Mesendoderm (in vitro differentiated cells): ENCODE measurements at regions not wholly inside any gene's neighbourhood (a gene's known extent, or its start where the extent isn't known, plus 50 kb on each side); places are given as distances from the start of the nearest gene placed in this dataset.
"Not testable (repeated sequence)": the region's sequence is repeated elsewhere in the genome, so short reads cannot be mapped to it uniquely, and the experiment has no call there.

ENCODE experiments used
- DNase-seq: peaks from one replicate; pipeline ENCODE4 v3.0.0; 2013
- H2AK5ac ChIP-seq: 2 replicates; pipeline ENCODE4 v1.6.1; 2013; ENCODE audit warnings: low read length, inconsistent platforms
- H2BK120ac ChIP-seq: 2 replicates; pipeline ENCODE4 v1.6.1; 2013; ENCODE audit warnings: low read depth, mild to moderate bottlenecking, low read length, moderate library complexity, mixed read lengths
- H2BK15ac ChIP-seq: replicated peaks from 2 replicates; pipeline ENCODE4 v1.6.1; 2013; ENCODE audit warnings: low read depth, mild to moderate bottlenecking, moderate library complexity
- H2BK5ac ChIP-seq: 2 replicates; pipeline ENCODE4 v1.6.1; 2013; ENCODE audit warnings: low read length, inconsistent platforms
- H3K18ac ChIP-seq: 2 replicates; pipeline ENCODE4 v1.6.1; 2013; ENCODE audit warnings: mild to moderate bottlenecking, low read length, mixed read lengths
- H3K23ac ChIP-seq: one replicate; pipeline ENCODE4 v1.6.1; 2013; ENCODE audit warnings: low read length
- H3K27ac ChIP-seq: 2 replicates; pipeline ENCODE4 v1.5.1; 2013; ENCODE audit warnings: low read depth, mild to moderate bottlenecking, inconsistent platforms, low read length, moderate library complexity
- H3K27me3 ChIP-seq: 2 replicates; pipeline ENCODE4 v1.6.1; 2013; ENCODE audit warnings: low read length, control low read depth, mild to moderate bottlenecking, inconsistent platforms; ENCODE audit not compliant: insufficient read depth, poor library complexity
- H3K36me3 ChIP-seq: 2 replicates; pipeline ENCODE4 v1.6.1; 2013; ENCODE audit warnings: low read length, inconsistent platforms; ENCODE audit not compliant: control insufficient read depth, insufficient read depth
- H3K4ac ChIP-seq: one replicate; pipeline ENCODE4 v1.6.1; 2013; ENCODE audit warnings: low read depth, mild to moderate bottlenecking, low read length, moderate library complexity
- H3K4me1 ChIP-seq: 2 replicates; pipeline ENCODE4 v1.6.1; 2013; ENCODE audit warnings: low read depth, low read length, inconsistent platforms; ENCODE audit not compliant: control insufficient read depth
- H3K4me2 ChIP-seq: 2 replicates; pipeline ENCODE4 v1.6.1; 2013; ENCODE audit warnings: low read length
- H3K4me3 ChIP-seq: 2 replicates; pipeline ENCODE4 v1.5.1; 2013; ENCODE audit warnings: mild to moderate bottlenecking, low read length
- H3K56ac ChIP-seq: one replicate; pipeline ENCODE4 v1.6.1; 2013; ENCODE audit warnings: low read length
- H3K79me1 ChIP-seq: 2 replicates; pipeline ENCODE4 v1.6.1; 2013; ENCODE audit warnings: low read length, inconsistent platforms
- H3K79me2 ChIP-seq: 2 replicates; pipeline ENCODE4 v1.6.1; 2013; ENCODE audit warnings: mild to moderate bottlenecking, low read length; ENCODE audit not compliant: control insufficient read depth, insufficient read depth
- H3K9ac ChIP-seq: 2 replicates; pipeline ENCODE4 v1.6.1; 2013; ENCODE audit warnings: low read length, inconsistent platforms
- H4K5ac ChIP-seq: one replicate; pipeline ENCODE4 v1.6.1; 2013; ENCODE audit warnings: low read length
- H4K8ac ChIP-seq: one replicate; pipeline ENCODE4 v1.6.1; 2013; ENCODE audit warnings: low read depth, mild to moderate bottlenecking, control low read depth, low read length, moderate library complexity
- WGBS: extraction: QIAGEN DNeasy Blood & Tissue Kit; methylation state at CpG from one replicate; pipeline ENCODE4 v1.1.7; 2013; ENCODE audit warnings: low lambda C conversion rate, missing lambda C conversion rate; ENCODE audit not compliant: insufficient coverage; ENCODE audit errors: extremely low coverage; 5-methylcytosine and 5-hydroxymethylcytosine counted together

- Histone ChIP-seq H3K27me3 (no peaks in the 10 kb centered on the region), H3K79me2 (no peaks in the 10 kb centered on the region), H2BK120ac (no peak overlapping the region), H3K36me3 (no peaks in the 10 kb centered on the region), H3K4me3 (no peak overlapping the region), H3K9ac (no peak overlapping the region), H3K23ac (no peak overlapping the region), H3K56ac (no peak overlapping the region), H4K8ac (no peak overlapping the region), H3K79me1 (no peaks in the 10 kb centered on the region), H3K4me2 (no peak overlapping the region), H2BK5ac (no peak overlapping the region), H3K18ac (no peak overlapping the region), H3K27ac (no peak overlapping the region), H2BK15ac (no peak overlapping the region), H3K4ac (no peak overlapping the region), H2AK5ac (no peak overlapping the region), H4K5ac (no peak overlapping the region), H3K4me1 (no peaks in the 10 kb centered on the region)
- WGBS, result no CpG with 5 or more reads among the region's 17 CpGs
- no peak for DNase-seq
These were observed 74.6 kb downstream of the RRM2 start for GRCh38 chr2:10196948-10197696.

GRCh38 chr2:10197697-10198076 lies 75.1 kb downstream of the RRM2 start:
- Histone ChIP-seq H3K23ac (no peak overlapping the region), H2BK15ac (no peak overlapping the region), H4K5ac (no peak overlapping the region), H2BK5ac (no peak overlapping the region), H4K8ac (no peak overlapping the region), H3K4ac (no peak overlapping the region), H3K79me1 (no peaks in the 10 kb centered on the region), H3K27ac (no peak overlapping the region), H3K9ac (no peak overlapping the region), H3K27me3 (no peaks in the 10 kb centered on the region), H3K36me3 (no peaks in the 10 kb centered on the region), H3K56ac (no peak overlapping the region), H3K4me3 (no peak overlapping the region), H2BK120ac (no peak overlapping the region), H3K4me2 (no peak overlapping the region), H3K4me1 (no peaks in the 10 kb centered on the region), H2AK5ac (no peak overlapping the region), H3K79me2 (no peaks in the 10 kb centered on the region), H3K18ac (no peak overlapping the region)
- DNase-seq, result no peak
- no CpG with 5 or more reads among the region's 5 CpGs for WGBS

- H3K79me2 ChIP-seq, H4K8ac ChIP-seq, H2BK5ac ChIP-seq, H3K27me3 ChIP-seq, H3K4me2 ChIP-seq, H3K56ac ChIP-seq, H3K4me3 ChIP-seq, H3K4me1 ChIP-seq, H3K27ac ChIP-seq, H3K36me3 ChIP-seq, H3K23ac ChIP-seq, H3K79me1 ChIP-seq, H3K9ac ChIP-seq, H4K5ac ChIP-seq, H2AK5ac ChIP-seq, DNase-seq, H2BK120ac ChIP-seq, H3K4ac ChIP-seq, H2BK15ac ChIP-seq, H3K18ac ChIP-seq: not testable (repeated sequence)
- no CpG with 5 or more reads among the region's 6 CpGs for WGBS
These were observed 75.9 kb downstream of the RRM2 start for GRCh38 chr2:10198482-10198881.

- Histone ChIP-seq H2BK5ac (no peak overlapping the region), H3K4me2 (no peak overlapping the region), H3K4me1 (no peaks in the 10 kb centered on the region), H2BK15ac (no peak overlapping the region), H3K27ac (no peak overlapping the region), H3K79me2 (no peaks in the 10 kb centered on the region), H4K8ac (no peak overlapping the region), H3K36me3 (no peaks in the 10 kb centered on the region), H2BK120ac (no peak overlapping the region), H4K5ac (no peak overlapping the region), H3K4me3 (no peak overlapping the region), H3K27me3 (no peaks in the 10 kb centered on the region), H3K18ac (no peak overlapping the region), H3K9ac (no peak overlapping the region), H3K23ac (no peak overlapping the region), H3K56ac (no peak overlapping the region), H2AK5ac (no peak overlapping the region), H3K4ac (no peak overlapping the region), H3K79me1 (no peaks in the 10 kb centered on the region)
- DNase-seq, result no peak
- no CpG with 5 or more reads among the region's 4 CpGs for WGBS
These were observed 78.7 kb downstream of the RRM2 start for GRCh38 chr2:10201201-10201600.

GRCh38 chr2:10202131-10202665 lies 79.7 kb downstream of the RRM2 start:
- Histone ChIP-seq H3K36me3 (no peaks in the 10 kb centered on the region), H3K27me3 (no peaks in the 10 kb centered on the region), H3K27ac (no peak overlapping the region), H2BK5ac (no peak overlapping the region), H2AK5ac (no peak overlapping the region), H4K8ac (no peak overlapping the region), H3K4me2 (no peak overlapping the region), H3K4me1 (no peaks in the 10 kb centered on the region), H3K79me1 (no peaks in the 10 kb centered on the region), H3K18ac (no peak overlapping the region), H2BK120ac (no peak overlapping the region), H3K4me3 (no peak overlapping the region), H2BK15ac (no peak overlapping the region), H4K5ac (no peak overlapping the region), H3K23ac (no peak overlapping the region), H3K9ac (no peak overlapping the region), H3K79me2 (no peaks in the 10 kb centered on the region), H3K56ac (no peak overlapping the region), H3K4ac (no peak overlapping the region)
- WGBS, result no CpG with 5 or more reads among the region's 4 CpGs
- no peak for DNase-seq
